Muscle of leg (tissue), 3 donors: ENCODE measurements at regions not wholly inside any gene's neighbourhood (a gene's known extent, or its start where the extent isn't known, plus 50 kb on each side); places are given as distances from the start of the nearest gene placed in this dataset.
A peak's percentile ranks its signal among the peaks of the same experiment; 100 is the strongest.

Experiments
- DNase-seq: peaks from one replicate; pipeline ENCODE4 v3.0.0; 2013
- H3K27ac ChIP-seq: one replicate; pipeline ENCODE4 v1.5.1; 2013; ENCODE audit warnings: mild to moderate bottlenecking, low read length, control low read depth
- H3K27me3 ChIP-seq: one replicate; pipeline ENCODE4 v1.6.1; 2013; ENCODE audit warnings: low read length; ENCODE audit not compliant: control insufficient read depth, insufficient read depth
- H3K36me3 ChIP-seq: one replicate; pipeline ENCODE4 v1.6.1; 2013; ENCODE audit warnings: low read length; ENCODE audit not compliant: control insufficient read depth, insufficient read depth
- H3K4me1 ChIP-seq: one replicate; pipeline ENCODE4 v1.6.1; 2013; ENCODE audit warnings: low read length; ENCODE audit not compliant: control insufficient read depth, insufficient read depth
- H3K4me3 ChIP-seq: one replicate; pipeline ENCODE4 v1.5.1; 2013; ENCODE audit warnings: low read length, control low read depth
- H3K9me3 ChIP-seq: replicated peaks from 2 replicates; pipeline ENCODE4 v1.6.1; 2013; ENCODE audit warnings: low read depth, low read length; ENCODE audit not compliant: control insufficient read depth
- WGBS: methylation state at CpG from one replicate; pipeline ENCODE4 v1.1.5; 2013; ENCODE audit warnings: missing lambda C conversion rate; ENCODE audit not compliant: insufficient coverage; 5-methylcytosine and 5-hydroxymethylcytosine counted together

GRCh38 chr14:84409435-84409834, 1120.5 kb upstream of the FLRT2 start:
- Histone ChIP-seq H3K4me1 (no peaks in the 10 kb centered on the region), H3K9me3 (peaks cover 7% of the 10 kb centered on the region), H3K36me3 (no peaks in the 10 kb centered on the region), H3K27ac (no peak overlapping the region), H3K27me3 (no peaks in the 10 kb centered on the region), H3K4me3 (no peak overlapping the region)
- DNase-seq, result no peak
- no CpG with 5 or more reads among the region's 3 CpGs for WGBS

- DNase-seq, result no peak
- no peaks in the 10 kb centered on the region for H3K36me3 ChIP-seq
- H3K27ac ChIP-seq, result no peak overlapping the region
- H3K9me3 ChIP-seq, result peaks cover 7% of the 10 kb centered on the region
- no peaks in the 10 kb centered on the region for H3K27me3 ChIP-seq
- no peaks in the 10 kb centered on the region for H3K4me1 ChIP-seq
- H3K4me3 ChIP-seq, result no peak overlapping the region
- 67% methylated on average over 1 of the region's 3 CpGs for WGBS
These were observed 1119.6 kb upstream of the FLRT2 start for GRCh38 chr14:84410344-84410743.

DNA sequence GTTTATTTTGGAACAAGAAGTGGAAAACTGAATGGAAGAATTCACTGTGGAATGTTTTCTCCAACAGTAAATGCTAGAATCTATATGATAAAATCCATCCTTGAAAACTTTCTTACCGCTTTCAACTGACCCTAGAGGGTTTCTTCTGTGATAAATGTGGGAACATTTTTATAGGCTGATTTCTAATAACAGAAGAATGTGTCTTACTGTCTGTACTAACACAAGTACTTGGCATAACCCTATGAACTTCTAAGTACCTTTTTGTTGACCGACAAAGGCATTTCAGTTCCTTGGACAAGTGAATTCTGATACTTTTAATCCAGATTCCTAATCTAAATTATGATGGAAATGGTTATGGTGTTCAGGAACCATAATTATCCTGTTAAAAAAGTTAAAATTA, 1109.7 kb upstream of the FLRT2 start:
- no peak overlapping the region for H3K27ac ChIP-seq
- WGBS, result no CpG with 5 or more reads among the region's 2 CpGs
- peak; percentile 56 for DNase-seq
- H3K4me3 ChIP-seq, result no peak overlapping the region
- H3K36me3 ChIP-seq, result no peaks in the 10 kb centered on the region
- H3K4me1 ChIP-seq, result no peaks in the 10 kb centered on the region
- no peaks in the 10 kb centered on the region for H3K27me3 ChIP-seq
- peaks cover 9% of the 10 kb centered on the region for H3K9me3 ChIP-seq

DNA sequence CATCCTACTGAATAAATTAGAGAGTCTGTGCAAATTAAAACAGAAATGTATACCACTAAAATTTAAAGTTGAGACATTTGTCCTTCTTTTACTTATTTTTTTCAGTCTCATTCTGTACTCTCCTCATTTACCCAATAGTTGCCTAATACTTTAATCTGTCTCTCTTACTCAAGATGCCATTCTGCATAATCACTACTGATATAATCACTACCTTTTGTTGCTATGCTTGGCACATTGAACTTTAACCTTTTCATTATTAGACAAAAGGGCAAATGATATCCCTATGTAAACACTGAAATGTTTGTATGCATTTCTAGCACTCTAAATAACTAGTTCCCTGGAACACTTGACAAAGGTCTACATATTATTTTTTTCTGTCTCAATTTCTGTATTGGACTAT, 1108.3 kb upstream of the FLRT2 start:
- Histone ChIP-seq H3K27me3 (no peaks in the 10 kb centered on the region), H3K36me3 (no peaks in the 10 kb centered on the region), H3K27ac (no peak overlapping the region), H3K4me1 (no peaks in the 10 kb centered on the region), H3K4me3 (no peak overlapping the region), H3K9me3 (peaks cover 9% of the 10 kb centered on the region)
- DNase-seq, result no peak

DNA sequence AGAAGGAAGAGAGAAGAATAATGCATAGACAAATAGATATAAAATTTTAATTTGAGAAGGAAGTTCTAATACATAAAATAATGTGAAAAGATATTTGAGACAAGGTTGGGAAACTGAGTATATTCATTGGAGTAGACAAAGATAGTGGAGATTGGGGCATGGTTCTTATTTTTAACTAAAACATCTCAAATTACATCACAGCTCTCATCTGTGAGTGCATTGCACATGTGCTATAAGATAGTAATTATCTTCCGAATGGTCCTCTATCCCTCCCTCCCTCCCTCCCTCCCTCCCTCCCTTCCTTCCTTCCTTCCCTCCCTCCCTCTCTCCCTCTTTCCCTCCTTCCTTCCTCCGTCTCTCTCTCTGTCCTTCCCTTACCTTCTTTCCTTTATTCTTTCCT, 1104.0 kb upstream of the FLRT2 start:
- H3K4me3 ChIP-seq, result no peak overlapping the region
- no peaks in the 10 kb centered on the region for H3K27me3 ChIP-seq
- DNase-seq, result no peak
- no peak overlapping the region for H3K27ac ChIP-seq
- no peaks in the 10 kb centered on the region for H3K4me1 ChIP-seq
- H3K9me3 ChIP-seq, result no peaks in the 10 kb centered on the region
- no peaks in the 10 kb centered on the region for H3K36me3 ChIP-seq
- no CpG with 5 or more reads among the region's 2 CpGs for WGBS

- Histone ChIP-seq H3K4me3 (no peak overlapping the region), H3K36me3 (no peaks in the 10 kb centered on the region), H3K9me3 (no peaks in the 10 kb centered on the region), H3K27ac (no peak overlapping the region), H3K27me3 (no peaks in the 10 kb centered on the region), H3K4me1 (no peaks in the 10 kb centered on the region)
- DNase-seq, result no peak
These were observed 1097.3 kb upstream of the FLRT2 start for GRCh38 chr14:84432676-84433075.

DNA sequence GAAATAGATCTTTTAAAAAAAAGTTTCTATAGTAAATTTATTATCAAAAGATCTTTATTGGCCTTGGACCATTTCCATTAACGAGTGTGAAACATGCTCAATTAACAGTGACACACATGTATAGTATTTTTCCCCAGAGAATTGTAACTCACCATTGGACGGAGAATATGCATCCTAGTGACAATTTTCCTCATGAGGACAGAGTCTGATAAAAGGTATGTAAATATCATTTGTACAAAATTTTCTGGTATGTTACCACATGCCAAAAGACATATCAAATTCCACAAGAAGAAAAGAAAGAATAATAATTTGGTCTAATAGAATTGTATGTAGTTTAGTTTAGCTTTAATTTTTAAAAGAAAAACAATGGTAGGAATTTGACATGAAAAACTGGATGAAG, 1096.0 kb upstream of the FLRT2 start:
- no peak overlapping the region for H3K4me3 ChIP-seq
- no peak for DNase-seq
- no peaks in the 10 kb centered on the region for H3K36me3 ChIP-seq
- no CpG with 5 or more reads among the region's 2 CpGs for WGBS
- no peaks in the 10 kb centered on the region for H3K9me3 ChIP-seq
- no peaks in the 10 kb centered on the region for H3K27me3 ChIP-seq
- no peak overlapping the region for H3K27ac ChIP-seq
- no peaks in the 10 kb centered on the region for H3K4me1 ChIP-seq

GRCh38 chr14:84435820-84436324, 1094.1 kb upstream of the FLRT2 start:
- Histone ChIP-seq H3K4me3 (no peak overlapping the region), H3K27ac (no peak overlapping the region), H3K9me3 (no peaks in the 10 kb centered on the region), H3K36me3 (no peaks in the 10 kb centered on the region), H3K27me3 (no peaks in the 10 kb centered on the region), H3K4me1 (no peaks in the 10 kb centered on the region)
- no peak for DNase-seq
- no CpG with 5 or more reads among the region's 1 CpG for WGBS

DNA sequence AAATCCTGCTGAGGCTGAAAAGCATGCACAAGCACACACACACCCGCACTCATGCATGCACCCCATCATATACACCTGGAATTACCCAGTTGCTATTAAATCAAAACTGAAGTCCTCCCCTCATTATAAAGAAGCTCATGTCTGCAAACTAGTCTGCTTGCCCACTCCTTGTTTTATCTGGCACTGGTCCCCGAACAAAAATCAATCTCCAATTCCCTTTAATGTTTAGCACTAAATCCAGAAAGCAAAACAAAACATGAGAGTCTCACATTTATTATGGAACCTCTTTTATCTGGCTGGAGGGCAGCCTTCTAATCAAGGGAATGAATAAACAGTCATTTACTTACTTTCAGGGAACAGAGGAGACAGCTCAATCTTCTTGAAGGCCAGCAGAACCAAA, 1093.4 kb upstream of the FLRT2 start:
- Histone ChIP-seq H3K4me1 (no peaks in the 10 kb centered on the region), H3K27ac (no peak overlapping the region), H3K27me3 (no peaks in the 10 kb centered on the region), H3K36me3 (no peaks in the 10 kb centered on the region), H3K4me3 (no peak overlapping the region), H3K9me3 (no peaks in the 10 kb centered on the region)
- 80% methylated on average over 1 of the region's 2 CpGs for WGBS
- DNase-seq, result no peak

DNA sequence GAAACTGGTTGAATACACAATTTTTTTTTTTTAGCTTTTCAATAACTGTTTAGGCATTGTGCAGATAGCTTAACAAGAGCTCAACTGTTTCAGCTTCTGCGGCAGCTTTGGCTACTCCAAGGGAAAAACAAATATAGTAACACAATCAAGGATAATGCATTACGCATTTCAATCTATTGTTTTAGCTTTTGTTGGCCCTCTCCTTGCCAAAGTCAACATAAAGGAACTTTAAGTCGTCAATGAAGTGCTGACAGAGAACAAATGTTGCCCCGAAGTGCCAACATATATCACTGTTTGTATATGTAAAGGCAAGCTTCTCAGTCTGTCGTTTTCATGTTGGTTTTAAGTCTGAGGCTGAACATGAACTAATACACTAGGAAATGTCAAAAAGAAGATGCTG, 1087.4 kb upstream of the FLRT2 start:
- no peaks in the 10 kb centered on the region for H3K4me1 ChIP-seq
- no peak overlapping the region for H3K27ac ChIP-seq
- peak; percentile 25 for DNase-seq
- 56% methylated on average over 1 of the region's 5 CpGs for whole genome bisulfite sequencing
- no peak overlapping the region for H3K4me3 ChIP-seq
- no peaks in the 10 kb centered on the region for H3K36me3 ChIP-seq
- H3K9me3 ChIP-seq, result no peaks in the 10 kb centered on the region
- no peaks in the 10 kb centered on the region for H3K27me3 ChIP-seq

DNA sequence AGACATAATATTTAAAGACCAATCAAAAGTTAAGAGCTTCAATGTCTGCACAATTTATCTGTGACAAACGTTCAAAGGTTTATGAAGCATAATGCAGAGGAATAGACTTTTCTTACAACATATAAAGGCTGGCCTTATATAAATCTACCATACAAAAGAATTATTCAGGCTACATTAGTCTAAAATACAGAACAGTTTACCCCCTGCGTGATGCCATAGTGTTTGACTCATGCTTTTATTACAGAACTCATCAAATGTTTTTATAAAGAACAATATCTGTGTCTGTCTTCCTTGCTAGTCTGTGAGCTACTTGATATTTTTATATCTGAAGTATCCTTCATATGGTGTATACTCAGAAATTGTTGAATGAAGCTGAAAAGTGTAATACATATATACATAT, 1084.5 kb upstream of the FLRT2 start:
- no peak for DNase-seq
- Histone ChIP-seq H3K27ac (no peak overlapping the region), H3K4me1 (no peaks in the 10 kb centered on the region), H3K36me3 (no peaks in the 10 kb centered on the region), H3K27me3 (no peaks in the 10 kb centered on the region), H3K9me3 (no peaks in the 10 kb centered on the region), H3K4me3 (no peak overlapping the region)
- WGBS, result no CpG with 5 or more reads among the region's 2 CpGs
